GM18499 (cell line): ENCODE measurements at regions not wholly inside any gene's neighbourhood (a gene's known extent, or its start where the extent isn't known, plus 50 kb on each side); places are given as distances from the start of the nearest gene placed in this dataset.

Source experiments
- ATAC-seq: cut with Tn5 transposase; IDR thresholded peaks from one replicate; pipeline ENCODE4 v1.9.1; 2021; ENCODE audit warnings: moderate number of reproducible peaks; ENCODE audit not compliant: insufficient read depth, unreplicated experiment

GRCh38 chr3:144197582-144197981, 226.0 kb downstream of the DIPK2A start:
- ATAC-seq = no peak

- no peak for ATAC-seq
Measured at GRCh38 chr3:144200004-144200403, 228.4 kb downstream of the DIPK2A start.

- ATAC-seq = no peak
Measured at GRCh38 chr3:144200466-144200865, 228.8 kb downstream of the DIPK2A start.

- ATAC-seq = no peak
Measured at GRCh38 chr3:144221761-144222160, 250.1 kb downstream of the DIPK2A start.

- ATAC-seq = no peak
Measured at GRCh38 chr3:144229330-144229729, 257.7 kb downstream of the DIPK2A start.

GRCh38 chr3:144229953-144230352, 258.3 kb downstream of the DIPK2A start:
- ATAC-seq = no peak

GRCh38 chr3:144235489-144235888, 263.9 kb downstream of the DIPK2A start:
- no peak for ATAC-seq

- ATAC-seq = no peak
Measured at GRCh38 chr3:144237351-144237750, 265.7 kb downstream of the DIPK2A start.

- ATAC-seq = no peak
Measured at GRCh38 chr3:144241404-144241803, 269.8 kb downstream of the DIPK2A start.

- no peak for ATAC-seq
Measured at GRCh38 chr3:144242747-144243146, 271.1 kb downstream of the DIPK2A start.

- no peak for ATAC-seq
Measured at GRCh38 chr3:144244662-144245061, 273.0 kb downstream of the DIPK2A start.

GRCh38 chr3:144252896-144253295, 281.3 kb downstream of the DIPK2A start:
- ATAC-seq = no peak

GRCh38 chr3:144257381-144257780, 285.8 kb downstream of the DIPK2A start:
- ATAC-seq = no peak

- ATAC-seq = no peak
Measured at GRCh38 chr3:144259267-144259666, 287.6 kb downstream of the DIPK2A start.

GRCh38 chr3:144263706-144264105, 292.1 kb downstream of the DIPK2A start:
- ATAC-seq = no peak

GRCh38 chr3:144264350-144264749, 292.7 kb downstream of the DIPK2A start:
- ATAC-seq = no peak

- no peak for ATAC-seq
Measured at GRCh38 chr3:144264794-144265193, 293.2 kb downstream of the DIPK2A start.

- no peak for ATAC-seq
Measured at GRCh38 chr3:144265542-144266100, 294.0 kb downstream of the DIPK2A start.

- no peak for ATAC-seq
Measured at GRCh38 chr3:144270100-144270499, 298.5 kb downstream of the DIPK2A start.

- no peak for ATAC-seq
Measured at GRCh38 chr3:144272680-144273079, 301.1 kb downstream of the DIPK2A start.

GRCh38 chr3:144273601-144274000, 302.0 kb downstream of the DIPK2A start:
- no peak for ATAC-seq

- no peak for ATAC-seq
Measured at GRCh38 chr3:144275005-144275404, 303.4 kb downstream of the DIPK2A start.

GRCh38 chr3:144282313-144282712, 310.7 kb downstream of the DIPK2A start:
- ATAC-seq = no peak
